ENCODE measurements at regions not wholly inside any gene's neighbourhood (a gene's known extent, or its start where the extent isn't known, plus 50 kb on each side); places are given as distances from the start of the nearest gene placed in this dataset.

DNA sequence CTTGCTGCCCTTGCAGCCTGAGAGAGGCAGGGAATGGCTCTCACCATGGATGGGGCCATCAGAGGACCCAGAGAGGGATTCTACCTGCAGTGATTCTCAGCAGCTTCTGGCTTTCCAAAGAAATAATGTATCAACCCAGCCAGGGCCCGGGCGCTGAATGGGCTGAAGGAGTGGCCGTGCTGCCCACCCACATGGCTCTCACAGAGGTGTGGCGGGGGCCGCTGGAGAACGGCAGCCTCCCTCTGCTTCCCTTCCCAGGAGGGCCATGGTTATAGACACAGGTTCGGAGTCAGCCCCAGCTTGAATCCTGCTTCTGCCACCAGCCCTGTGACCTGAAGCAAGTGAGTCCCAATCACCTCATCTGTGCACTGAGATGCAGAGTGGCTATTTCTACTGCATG lies 82.7 kb downstream of the THAP12 start:
- DNase-seq, result no peak
- Mint-ChIP-seq H3K36me3 (no peaks in the 10 kb centered on the region), H3K9me3 (no peaks in the 10 kb centered on the region), H3K27ac (no peak overlapping the region), H3K4me3 (no peak overlapping the region), H3K4me1 (peaks cover 2% of the 10 kb centered on the region), H3K27me3 (peaks cover 21% of the 10 kb centered on the region)
- CTCF ChIA-PET, result interaction anchor here (0.5 kb wide), 1 partner anchor 91 kb away, joined by 3 read pairs; no protein-coding TSS in a partner anchor

DNA sequence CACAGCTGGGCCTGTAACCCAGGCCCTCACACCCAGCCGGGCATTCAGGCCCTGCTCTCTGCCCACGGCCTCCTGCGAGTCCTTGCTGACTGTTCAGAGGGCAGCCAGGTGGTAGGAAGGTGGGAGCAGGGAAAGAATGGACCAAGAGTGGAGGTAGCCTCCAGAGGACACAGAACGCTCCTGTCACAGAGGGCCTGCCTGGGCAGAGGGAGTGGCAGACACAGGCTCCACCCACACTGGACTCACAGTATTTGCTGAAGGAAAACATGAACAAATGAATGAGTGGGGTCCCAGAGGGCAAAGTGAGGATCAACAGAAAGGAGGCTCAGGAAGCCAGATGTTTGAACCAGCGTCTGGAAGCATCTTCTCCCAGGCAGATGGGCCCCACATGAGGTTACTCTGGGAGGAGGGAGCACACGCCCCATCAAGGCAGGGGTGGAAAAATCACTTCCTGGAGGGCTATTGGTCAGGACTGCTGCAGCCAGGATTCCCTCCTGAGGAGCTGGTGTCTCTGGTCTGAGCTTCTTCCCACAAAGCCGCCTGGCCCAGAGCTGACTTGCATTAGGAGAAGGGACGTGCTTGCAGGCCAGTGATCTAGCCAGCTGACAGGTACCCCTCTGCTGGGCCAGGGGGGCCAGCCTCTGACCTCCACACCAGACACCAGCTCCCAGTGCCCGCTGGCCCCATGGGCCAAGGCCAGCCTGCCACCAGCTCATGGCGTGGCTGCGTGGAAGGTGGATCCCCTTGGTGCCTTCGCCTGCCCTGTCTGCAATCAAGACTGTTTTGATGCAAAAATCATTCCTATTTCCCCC lies 84.0 kb downstream of the THAP12 start:
- Mint-ChIP-seq H3K27ac (no peak overlapping the region), H3K36me3 (no peaks in the 10 kb centered on the region), H3K4me3 (no peak overlapping the region), H3K4me1 (peaks cover 8% of the 10 kb centered on the region), H3K9me3 (no peaks in the 10 kb centered on the region), H3K27me3 (peaks cover 8% of the 10 kb centered on the region)
- CTCF ChIA-PET, result interaction anchor here (0.6 kb wide), 1 partner anchor 90 kb away, joined by 3 read pairs; no protein-coding TSS in a partner anchor
- DNase-seq, result no peak

DNA sequence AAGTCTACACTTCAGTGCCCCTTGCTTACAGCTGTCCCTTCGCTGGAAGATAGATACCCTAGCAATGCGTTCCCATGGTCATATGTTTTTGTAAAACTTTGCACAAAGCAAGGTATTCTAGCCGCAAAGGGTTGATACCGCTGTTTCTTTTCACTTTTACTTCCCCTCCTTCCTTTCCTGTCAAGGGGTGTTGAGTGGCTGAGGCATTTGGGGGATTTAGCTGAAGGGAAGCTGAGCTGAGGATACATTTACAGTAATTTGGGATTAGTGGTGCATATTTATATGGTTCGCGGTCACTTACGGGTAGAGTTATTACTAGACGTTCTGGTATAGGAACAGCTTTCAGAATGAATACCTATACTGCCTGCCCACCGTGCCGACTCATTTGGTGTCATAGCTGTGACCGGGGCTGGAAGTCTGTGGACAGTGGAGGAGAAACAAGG lies 86.9 kb upstream of the WNT11 start:
- Mint-ChIP-seq H3K4me1 (peaks cover 18% of the 10 kb centered on the region), H3K9me3 (no peaks in the 10 kb centered on the region), H3K27me3 (no peaks in the 10 kb centered on the region), H3K27ac (no peak overlapping the region), H3K36me3 (no peaks in the 10 kb centered on the region), H3K4me3 (no peak overlapping the region)
- CTCF ChIA-PET, result interaction anchor here (1.0 to 3.3 kb wide), 2 partner anchors 26 to 85 kb away, joined by 3 to 16 read pairs; no protein-coding TSS in a partner anchor
- no peak for DNase-seq

DNA sequence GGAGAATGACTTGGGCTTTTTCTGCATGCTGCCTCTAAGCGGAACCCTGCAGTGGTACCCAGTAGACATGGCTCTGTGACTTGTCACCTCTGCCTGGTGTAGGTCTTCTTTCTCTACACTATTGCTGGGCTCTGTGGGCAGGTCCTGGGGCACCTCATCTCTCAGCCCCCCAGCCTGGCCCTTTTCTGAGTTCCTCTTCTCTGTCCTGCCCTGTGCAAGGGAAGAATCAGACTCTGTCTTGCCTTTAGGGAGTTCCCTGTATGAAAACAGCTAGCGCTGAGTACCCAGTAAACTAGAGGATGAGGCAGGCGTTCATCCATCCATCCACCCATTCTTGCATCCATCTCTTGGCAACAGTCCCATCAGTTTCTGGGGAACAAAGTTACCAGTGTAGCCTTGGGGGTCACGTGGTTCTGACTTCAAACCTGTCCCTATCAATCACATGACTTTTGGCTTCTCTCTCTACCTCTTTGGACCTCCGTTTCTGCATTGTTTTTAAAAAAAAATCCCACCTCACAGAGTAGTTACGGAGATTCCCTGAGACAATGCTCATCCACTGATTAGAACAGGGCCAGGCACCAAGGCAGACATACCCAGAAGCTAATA lies 86.4 kb upstream of the WNT11 start:
- no peak overlapping the region for H3K27ac Mint-ChIP-seq
- DNase-seq, result no peak
- no peaks in the 10 kb centered on the region for H3K36me3 Mint-ChIP-seq
- no peaks in the 10 kb centered on the region for H3K9me3 Mint-ChIP-seq
- H3K4me3 Mint-ChIP-seq, result no peak overlapping the region
- CTCF ChIA-PET, result interaction anchor here (1.0 to 3.3 kb wide), 2 partner anchors 26 to 84 kb away, joined by 3 to 16 read pairs; no protein-coding TSS in a partner anchor
- H3K4me1 Mint-ChIP-seq, result peaks cover 23% of the 10 kb centered on the region
- no peaks in the 10 kb centered on the region for H3K27me3 Mint-ChIP-seq

DNA sequence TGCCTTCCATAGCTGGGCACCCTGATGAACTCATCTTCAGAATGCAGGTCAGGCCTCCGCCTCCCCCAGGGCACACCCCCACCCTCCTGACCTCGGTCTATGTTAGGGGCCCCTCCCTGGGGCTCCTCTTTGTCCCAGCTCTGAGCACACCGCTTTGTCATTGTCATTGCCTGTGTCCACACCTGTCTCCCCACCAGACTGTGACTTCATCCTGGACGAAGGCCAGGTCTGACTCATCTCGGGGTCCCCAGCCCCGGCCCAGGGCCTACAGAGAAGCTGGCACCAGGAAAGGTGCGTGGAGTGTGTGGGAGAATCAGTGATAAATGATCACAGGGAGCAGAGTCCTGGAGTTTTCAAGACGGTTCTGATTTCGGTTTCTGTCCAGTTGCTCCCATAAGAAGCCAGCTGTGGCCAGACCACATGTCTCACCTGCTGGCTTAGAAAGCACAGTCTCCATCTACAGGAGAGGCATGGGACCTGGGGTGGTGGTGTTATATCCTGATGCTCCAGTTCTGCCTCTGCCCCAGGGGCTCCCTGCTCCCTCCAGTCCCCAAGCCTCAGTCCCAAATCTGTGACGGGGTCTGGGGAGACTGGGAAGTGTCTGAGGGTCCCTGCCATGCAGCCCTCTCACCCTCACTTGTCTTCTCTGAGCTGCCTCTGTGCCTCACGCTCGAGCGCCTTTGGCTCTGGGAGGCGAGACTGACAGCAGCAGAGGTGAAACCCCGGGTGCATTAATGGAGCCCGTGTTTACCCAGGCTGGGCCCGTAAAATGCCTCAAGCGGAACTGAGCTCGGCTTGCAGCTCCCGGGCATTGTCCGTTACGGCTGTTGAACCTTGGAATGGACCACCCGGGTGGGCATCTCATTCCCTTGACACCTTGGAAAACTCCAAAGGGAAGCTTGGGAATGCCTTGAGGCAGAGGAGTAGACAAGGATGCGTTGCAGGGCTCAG lies 85.5 kb upstream of the WNT11 start:
- Mint-ChIP-seq H3K9me3 (no peaks in the 10 kb centered on the region), H3K27me3 (no peaks in the 10 kb centered on the region)

DNA sequence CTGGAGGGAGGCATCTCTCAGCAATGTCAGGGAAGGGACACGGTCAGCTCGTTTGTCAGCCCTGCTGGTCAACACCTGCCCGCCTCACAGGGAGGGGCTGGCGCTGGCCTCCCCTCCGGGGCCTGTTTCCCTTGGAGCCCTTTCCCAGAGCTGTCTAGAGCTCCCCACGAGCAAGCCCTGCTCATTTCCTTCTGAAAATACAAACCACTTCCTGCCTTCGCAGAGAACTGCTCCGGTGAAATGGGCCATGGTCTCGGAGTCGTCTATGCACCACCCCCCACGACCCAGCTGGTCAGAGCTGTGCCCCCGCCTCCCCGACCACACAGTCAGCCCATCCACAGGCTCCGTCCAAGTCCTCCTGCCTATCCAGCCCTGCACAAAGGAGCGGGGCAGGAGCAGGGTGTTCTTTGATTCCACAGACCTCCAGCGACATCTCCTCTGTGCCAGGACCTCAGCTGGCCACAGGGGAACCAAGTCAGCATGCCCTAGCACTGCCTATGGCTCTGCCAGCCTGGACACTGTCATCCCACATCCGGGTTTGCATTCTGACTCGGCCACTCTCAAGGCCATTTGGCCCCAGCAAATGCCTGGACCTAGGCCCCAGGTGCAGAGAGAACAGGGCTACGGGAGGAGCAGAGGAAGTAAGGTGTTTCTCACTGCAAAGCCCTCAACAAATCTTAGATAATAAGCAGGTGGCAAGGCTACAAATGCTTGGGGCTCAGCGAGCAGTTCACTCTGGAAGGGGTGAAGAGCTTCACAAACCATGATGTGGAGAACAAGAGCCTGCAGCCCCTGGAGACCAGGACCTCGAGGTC lies 82.1 kb upstream of the WNT11 start:
- Mint-ChIP-seq H3K27ac (peak overlapping the region; percentile 89), H3K4me1 (peaks cover 35% of the 10 kb centered on the region), H3K27me3 (peaks cover 5% of the 10 kb centered on the region), H3K4me3 (peak overlapping the region; percentile 26), H3K9me3 (no peaks in the 10 kb centered on the region), H3K36me3 (no peaks in the 10 kb centered on the region)
- DNase-seq, result peak; percentile 52
- CTCF ChIA-PET, result interaction anchor here (0.7 to 1.1 kb wide), 2 partner anchors 80 to 81 kb away, joined by 3 to 4 read pairs; no protein-coding TSS in a partner anchor

More for the DNA sequence above, 85.5 kb upstream of the WNT11 start:
- Mint-ChIP-seq H3K4me3 (no peak overlapping the region), H3K27ac (no peak overlapping the region), H3K4me1 (peaks cover 31% of the 10 kb centered on the region), H3K36me3 (no peaks in the 10 kb centered on the region)
- CTCF ChIA-PET, result interaction anchor here (3.3 kb wide), 1 partner anchor 83 kb away, joined by 16 read pairs; no protein-coding TSS in a partner anchor
- DNase-seq, result no peak

DNA sequence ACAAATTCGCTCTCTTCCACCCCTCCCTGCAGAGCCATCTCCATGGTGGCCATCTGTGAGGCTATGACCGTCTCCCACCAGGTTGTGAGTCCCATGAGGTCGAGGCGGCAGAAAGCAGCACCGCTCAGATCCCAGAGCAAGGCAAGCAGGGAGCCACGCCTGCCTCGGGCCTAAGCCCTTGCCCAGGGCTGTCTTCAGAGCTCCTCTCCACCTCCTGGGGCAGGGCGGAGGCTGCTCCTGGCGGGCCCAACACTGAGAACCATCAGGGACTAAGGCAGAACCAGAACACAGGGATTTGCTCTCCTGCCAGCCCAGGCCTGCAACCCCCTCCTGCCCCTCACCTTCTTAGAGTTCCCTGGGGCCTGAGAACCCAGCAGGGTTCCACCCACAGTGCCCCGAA lies 80.9 kb upstream of the WNT11 start:
- DNase-seq, result no peak
- peaks cover 29% of the 10 kb centered on the region for H3K4me1 Mint-ChIP-seq
- H3K36me3 Mint-ChIP-seq, result no peaks in the 10 kb centered on the region
- CTCF ChIA-PET, result no interaction called here
- no peak overlapping the region for H3K4me3 Mint-ChIP-seq
- no peaks in the 10 kb centered on the region for H3K9me3 Mint-ChIP-seq
- no peak overlapping the region for H3K27ac Mint-ChIP-seq
- H3K27me3 Mint-ChIP-seq, result peaks cover 9% of the 10 kb centered on the region

DNA sequence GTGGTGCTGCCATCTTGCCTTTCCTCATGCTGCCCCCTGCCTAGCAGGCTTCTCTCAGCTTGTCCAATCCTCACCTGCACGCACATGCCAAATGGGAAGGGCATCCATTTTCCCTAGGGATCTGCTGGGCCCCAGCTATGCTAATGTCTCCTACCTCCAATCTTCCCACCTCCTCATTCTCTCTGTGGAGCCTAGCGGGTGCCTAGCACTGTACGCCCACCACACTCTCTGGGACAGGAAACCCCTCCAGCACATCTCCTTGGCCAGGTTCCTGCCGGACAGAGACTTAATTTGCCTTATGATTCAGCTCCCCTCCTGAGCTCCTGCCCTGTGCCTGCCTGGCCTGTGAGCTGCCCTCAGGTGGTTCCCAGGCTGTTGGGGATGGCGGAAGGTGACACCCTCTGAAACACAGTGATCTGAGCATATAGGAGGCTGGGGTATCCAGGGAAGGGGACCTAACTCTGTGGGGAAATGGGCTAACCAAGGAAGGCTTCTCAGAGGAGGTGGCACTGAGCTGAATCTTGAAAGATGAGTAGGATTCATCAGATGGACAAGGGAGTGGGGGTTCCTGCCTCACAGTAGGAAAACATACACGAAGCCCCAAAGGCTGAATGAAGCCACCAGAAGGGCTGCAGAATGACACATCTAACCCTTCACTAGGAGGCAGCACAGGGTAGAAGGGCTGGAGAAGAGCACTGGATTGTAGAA lies 79.2 kb upstream of the WNT11 start:
- H3K27ac Mint-ChIP-seq, result no peak overlapping the region
- H3K4me1 Mint-ChIP-seq, result peaks cover 29% of the 10 kb centered on the region
- CTCF ChIA-PET, result interaction anchor here (1.0 to 1.6 kb wide), 2 partner anchors 76 to 78 kb away, joined by 3 read pairs; no protein-coding TSS in a partner anchor
- H3K9me3 Mint-ChIP-seq, result no peaks in the 10 kb centered on the region
- peaks cover 13% of the 10 kb centered on the region for H3K27me3 Mint-ChIP-seq
- no peaks in the 10 kb centered on the region for H3K36me3 Mint-ChIP-seq
- no peak for DNase-seq
- H3K4me3 Mint-ChIP-seq, result no peak overlapping the region

DNA sequence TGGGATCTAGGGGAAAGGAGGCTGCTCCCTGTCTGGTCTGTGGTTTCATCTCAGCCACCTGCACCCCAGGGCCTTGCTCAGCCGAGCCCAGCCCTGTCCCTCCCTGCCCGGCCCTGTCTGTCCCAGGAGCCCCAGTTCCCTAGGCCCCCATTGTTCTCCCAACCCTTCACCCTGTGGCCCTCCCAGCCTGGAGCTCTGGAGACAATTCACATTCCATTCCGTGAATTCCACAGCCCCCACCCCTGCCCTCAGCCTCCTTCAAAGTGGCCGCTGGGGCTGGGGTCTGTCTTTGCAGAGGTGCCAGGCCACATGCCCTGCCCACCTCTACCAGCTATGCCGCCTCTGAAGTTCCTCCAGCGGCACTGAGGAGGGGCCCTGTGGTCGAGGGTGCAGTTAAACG lies 77.9 kb upstream of the WNT11 start:
- no peak for DNase-seq
- no peaks in the 10 kb centered on the region for H3K9me3 Mint-ChIP-seq
- CTCF ChIA-PET, result interaction anchor here (1.2 kb wide), 1 partner anchor 76 kb away, joined by 5 read pairs; no protein-coding TSS in a partner anchor
- H3K36me3 Mint-ChIP-seq, result no peaks in the 10 kb centered on the region
- H3K27ac Mint-ChIP-seq, result no peak overlapping the region
- no peak overlapping the region for H3K4me3 Mint-ChIP-seq
- peaks cover 13% of the 10 kb centered on the region for H3K27me3 Mint-ChIP-seq
- H3K4me1 Mint-ChIP-seq, result peaks cover 27% of the 10 kb centered on the region

DNA sequence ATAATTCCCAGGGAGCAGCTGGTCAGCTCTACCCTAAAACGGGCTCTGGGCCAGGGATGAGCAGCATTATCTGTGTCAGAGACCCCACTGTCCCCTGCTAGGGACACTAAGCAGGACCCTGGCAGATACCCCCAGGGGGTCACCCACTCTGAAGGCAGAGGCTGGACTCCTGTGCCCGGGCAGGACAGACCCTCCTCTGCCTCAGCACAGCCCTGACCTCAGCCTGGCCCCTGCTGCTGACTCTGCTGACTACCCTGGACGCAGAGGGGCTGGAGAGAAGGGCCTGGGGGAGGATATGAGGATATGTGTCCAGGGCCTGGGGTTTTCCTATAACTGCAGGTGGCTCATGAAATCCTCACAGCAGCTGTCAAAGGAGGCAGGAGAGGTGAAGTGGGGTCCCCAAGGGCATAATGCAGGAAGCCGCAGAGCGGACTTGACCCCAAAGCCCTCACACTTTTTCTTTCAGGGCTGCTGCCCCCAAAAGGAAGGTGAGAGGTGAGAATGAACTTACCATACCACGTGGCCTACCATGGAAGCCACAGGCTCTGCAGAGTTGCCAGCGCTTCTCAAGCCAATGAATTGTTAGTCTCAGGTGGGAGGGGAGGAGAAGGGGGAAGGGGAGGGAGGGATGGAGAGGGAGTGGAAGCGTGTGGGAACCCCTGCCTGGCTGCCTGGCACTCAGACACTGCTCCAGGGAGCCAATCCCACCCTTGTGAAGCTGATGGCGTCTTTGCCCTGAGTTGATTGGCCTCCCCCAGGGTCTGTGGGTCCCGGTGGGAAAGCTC lies 76.7 kb upstream of the WNT11 start:
- CTCF ChIA-PET, result interaction anchor here (1.2 kb wide), 1 partner anchor 75 kb away, joined by 5 read pairs; no protein-coding TSS in a partner anchor
- H3K36me3 Mint-ChIP-seq, result no peaks in the 10 kb centered on the region

DNA sequence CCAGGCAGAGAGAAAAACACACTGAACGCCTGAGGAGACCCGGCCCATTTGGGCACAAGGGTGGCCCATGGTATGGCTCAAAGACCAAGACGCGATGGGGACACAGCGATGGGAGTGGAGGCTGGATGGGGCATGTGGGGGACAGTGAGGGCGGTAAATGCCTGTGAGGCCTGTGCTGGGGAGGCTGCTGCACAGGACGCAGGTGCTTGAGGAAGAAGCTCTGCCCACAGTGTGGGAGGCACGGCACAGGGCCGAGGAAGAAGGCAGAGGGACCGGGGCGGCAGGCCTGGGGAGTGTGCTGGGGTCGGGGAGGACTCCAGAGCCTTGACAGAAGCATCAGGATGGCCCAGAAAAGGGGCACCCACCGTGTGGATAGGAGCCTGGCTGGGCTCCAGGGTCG lies 75.9 kb upstream of the WNT11 start:
- DNase-seq, result no peak
- H3K4me1 Mint-ChIP-seq, result peaks cover 8% of the 10 kb centered on the region
- no peaks in the 10 kb centered on the region for H3K9me3 Mint-ChIP-seq
- H3K27ac Mint-ChIP-seq, result no peak overlapping the region
- H3K27me3 Mint-ChIP-seq, result peaks cover 13% of the 10 kb centered on the region
- no peak overlapping the region for H3K4me3 Mint-ChIP-seq
- no peaks in the 10 kb centered on the region for H3K36me3 Mint-ChIP-seq
- CTCF ChIA-PET, result no interaction called here

More for the DNA sequence above, 76.7 kb upstream of the WNT11 start:
- H3K9me3 Mint-ChIP-seq, result no peaks in the 10 kb centered on the region
- H3K4me1 Mint-ChIP-seq, result peaks cover 16% of the 10 kb centered on the region
- DNase-seq, result no peak
- H3K27ac Mint-ChIP-seq, result no peak overlapping the region
- no peak overlapping the region for H3K4me3 Mint-ChIP-seq
- peaks cover 13% of the 10 kb centered on the region for H3K27me3 Mint-ChIP-seq

DNA sequence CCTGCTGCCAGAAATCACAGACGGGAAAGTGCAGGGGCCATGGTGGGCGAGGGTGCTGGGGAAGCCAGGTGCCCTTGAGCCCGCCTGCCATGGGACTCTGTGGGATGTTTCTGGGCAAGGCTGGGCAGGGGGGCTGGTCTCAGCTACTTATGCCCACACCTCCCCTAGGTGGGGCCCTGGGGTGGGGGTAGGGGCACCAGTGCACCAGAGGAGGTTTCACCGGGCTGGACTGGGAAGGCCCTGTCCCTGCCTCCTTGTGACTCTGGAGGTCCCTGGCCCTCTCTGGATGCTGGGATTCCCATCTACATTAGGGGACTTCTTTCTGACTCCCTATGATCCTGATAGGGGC lies 75.2 kb upstream of the WNT11 start:
- H3K4me3 Mint-ChIP-seq, result no peak overlapping the region
- CTCF ChIA-PET, result no interaction called here
- DNase-seq, result no peak
- H3K36me3 Mint-ChIP-seq, result no peaks in the 10 kb centered on the region
- no peaks in the 10 kb centered on the region for H3K9me3 Mint-ChIP-seq
- no peak overlapping the region for H3K27ac Mint-ChIP-seq
- H3K27me3 Mint-ChIP-seq, result peaks cover 13% of the 10 kb centered on the region
- H3K4me1 Mint-ChIP-seq, result peaks cover 5% of the 10 kb centered on the region

Measured in activated naive CD4-positive, alpha-beta T cell treated with anti-CD3 and anti-CD28 coated beads, Interleukin-2, amount 10 ng/mL, durations not matched to agents 7 days and 5 days (primary cell).